H1 (cell line): ENCODE measurements at regions not wholly inside any gene's neighbourhood (a gene's known extent, or its start where the extent isn't known, plus 50 kb on each side); places are given as distances from the start of the nearest gene placed in this dataset.

Source experiments
- EP300 ChIP-seq, 2 experiments: IDR thresholded peaks; 1 replicate in 1 of 2; 2 replicates in 1 of 2; pipeline ENCODE4 v1.6.1; 2011 to 2012; ENCODE audit warnings: low read depth in 2 of 2, low read length in 2 of 2, mild to moderate bottlenecking in 2 of 2, borderline replicate concordance in 1 of 2, inconsistent platforms in 1 of 2, moderate library complexity in 1 of 2
- EZH2 ChIP-seq: fragments of 200-600 bp; sonication (generic); IDR thresholded peaks from 2 replicates; pipeline ENCODE4 v1.7.1; 2012; ENCODE audit warnings: low read depth, mild to moderate bottlenecking, moderate library complexity, low read length, inconsistent platforms; ENCODE audit not compliant: severe bottlenecking
- FOSL1 ChIP-seq: IDR thresholded peaks from 2 replicates; pipeline ENCODE4 v1.6.1; 2011; ENCODE audit warnings: mild to moderate bottlenecking, low read depth, low read length, moderate library complexity; ENCODE audit not compliant: insufficient read depth
- JUND ChIP-seq: IDR thresholded peaks from 2 replicates; pipeline ENCODE4 v1.6.1; 2011; ENCODE audit warnings: mild to moderate bottlenecking, improper control_type of control experiment, low read length
- POLR2A ChIP-seq, 2 experiments: IDR thresholded peaks; 1 replicate in 1 of 2; 2 replicates in 1 of 2; pipeline ENCODE4 v1.6.1; 2011; ENCODE audit warnings: low read depth in 2 of 2, low read length in 2 of 2, mild to moderate bottlenecking in 2 of 2; ENCODE audit errors: control extremely low read depth in 1 of 2
- POLR2AphosphoS5 ChIP-seq: IDR thresholded peaks from 2 replicates; pipeline ENCODE4 v1.6.1; 2011; ENCODE audit warnings: low read depth, low read length
- RFX5 ChIP-seq: IDR thresholded peaks from 2 replicates; pipeline ENCODE4 v1.6.1; 2011; ENCODE audit warnings: low read depth, low read length, improper control_type of control experiment, borderline replicate concordance
- SP1 ChIP-seq: IDR thresholded peaks from 2 replicates; pipeline ENCODE4 v1.6.1; 2011; ENCODE audit warnings: low read depth, low read length
- SUZ12 ChIP-seq: fragments of 200-600 bp; sonication (generic); IDR thresholded peaks from 2 replicates; pipeline ENCODE4 v1.6.1; 2012; ENCODE audit warnings: mild to moderate bottlenecking, inconsistent platforms, low read length, moderate library complexity, mixed read lengths
- TAF1 ChIP-seq: IDR thresholded peaks from 2 replicates; pipeline ENCODE4 v1.6.1; 2011; ENCODE audit warnings: mild to moderate bottlenecking, low read depth, low read length
- TF ChIP-seq, protein P1 (sequence below), 3 experiments: IDR thresholded peaks; 1 replicate in 2 of 3; 2 replicates in 1 of 3; pipeline versions ENCODE4 v1.5.1 to v1.6.1; 2011; ENCODE audit warnings: low read length in 3 of 3, mild to moderate bottlenecking in 3 of 3, inconsistent platforms in 2 of 3, low read depth in 1 of 3, moderate library complexity in 1 of 3; ENCODE audit not compliant: insufficient read depth in 1 of 3; ENCODE audit errors: control extremely low read depth in 1 of 3

DNA sequence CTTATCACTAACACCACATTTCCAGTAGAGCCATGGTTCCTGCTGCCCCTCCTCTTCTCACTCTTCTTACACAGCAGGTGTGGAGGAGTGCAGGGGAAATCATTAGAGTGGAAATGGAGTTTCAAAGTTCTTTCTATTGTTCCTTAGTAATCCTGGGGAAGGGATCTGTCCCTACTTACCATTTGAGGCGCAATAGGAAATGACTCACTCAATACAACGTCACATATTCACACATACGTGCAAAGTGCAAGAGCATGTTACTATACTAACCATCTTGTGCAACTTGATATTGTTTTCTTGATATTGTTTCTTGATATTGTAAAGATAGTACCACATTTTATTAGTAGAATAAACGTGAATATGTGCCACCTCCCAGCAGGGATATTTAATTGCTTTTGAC lies 1010.2 kb downstream of the DNAJB9 start:
- TF ChIP-seq SUZ12 = no peak
- TF ChIP-seq RFX5 = no peak
- no peak for TF ChIP-seq TAF1
- TF ChIP-seq, protein P1, sequence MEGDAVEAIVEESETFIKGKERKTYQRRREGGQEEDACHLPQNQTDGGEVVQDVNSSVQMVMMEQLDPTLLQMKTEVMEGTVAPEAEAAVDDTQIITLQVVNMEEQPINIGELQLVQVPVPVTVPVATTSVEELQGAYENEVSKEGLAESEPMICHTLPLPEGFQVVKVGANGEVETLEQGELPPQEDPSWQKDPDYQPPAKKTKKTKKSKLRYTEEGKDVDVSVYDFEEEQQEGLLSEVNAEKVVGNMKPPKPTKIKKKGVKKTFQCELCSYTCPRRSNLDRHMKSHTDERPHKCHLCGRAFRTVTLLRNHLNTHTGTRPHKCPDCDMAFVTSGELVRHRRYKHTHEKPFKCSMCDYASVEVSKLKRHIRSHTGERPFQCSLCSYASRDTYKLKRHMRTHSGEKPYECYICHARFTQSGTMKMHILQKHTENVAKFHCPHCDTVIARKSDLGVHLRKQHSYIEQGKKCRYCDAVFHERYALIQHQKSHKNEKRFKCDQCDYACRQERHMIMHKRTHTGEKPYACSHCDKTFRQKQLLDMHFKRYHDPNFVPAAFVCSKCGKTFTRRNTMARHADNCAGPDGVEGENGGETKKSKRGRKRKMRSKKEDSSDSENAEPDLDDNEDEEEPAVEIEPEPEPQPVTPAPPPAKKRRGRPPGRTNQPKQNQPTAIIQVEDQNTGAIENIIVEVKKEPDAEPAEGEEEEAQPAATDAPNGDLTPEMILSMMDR (IDR thresholded peaks at IDR 0.05; ENCODE audit: control extremely low read depth in 1 of 3, insufficient read depth in 1 of 3, low read depth in 1 of 3, low read length in 3 of 3) = no peak
- no peak for TF ChIP-seq POLR2AphosphoS5
- no peak for TF ChIP-seq POLR2A (IDR thresholded peaks at IDR 0.05; ENCODE audit: control extremely low read depth in 1 of 2, low read depth in 2 of 2, low read length in 2 of 2)
- TF ChIP-seq EZH2 = no peak
- no peak for TF ChIP-seq FOSL1
- TF ChIP-seq JUND = no peak
- TF ChIP-seq EP300 (IDR thresholded peaks at IDR 0.05; ENCODE audit: borderline replicate concordance in 1 of 2, low read depth in 2 of 2, low read length in 2 of 2) = no peak
- no peak for TF ChIP-seq SP1
